CD4-positive, alpha-beta memory T cell (primary cell): ENCODE measurements at regions not wholly inside any gene's neighbourhood (a gene's known extent, or its start where the extent isn't known, plus 50 kb on each side); places are given as distances from the start of the nearest gene placed in this dataset.

Experiments used
- CTCF ChIA-PET: fragments of 350-600 bp; sonication (Branson Sonifier 250); formaldehyde crosslinking; loops from one replicate; lab custom pipeline; 2021; ENCODE audit warnings: inconsistent platforms; ENCODE audit not compliant: partially characterized antibody; lab: Charles Lee
- POLR2A ChIA-PET: fragments of 350-600 bp; sonication (Branson Sonifier 250); formaldehyde crosslinking; loops from one replicate; lab custom pipeline; 2021; ENCODE audit not compliant: partially characterized antibody; lab: Charles Lee
- DNase-seq, 5 donors: peaks; one replicate each; pipeline versions ENCODE4 v3.0.0 to v3.0.0-alpha.2; 2020 to 2022; ENCODE audit warnings: mixed read lengths in 1 of 5
- H3K27ac ChIP-seq: one replicate; pipeline ENCODE4 v1.7.0; 2013; ENCODE audit warnings: low read depth, low read length
- H3K27me3 ChIP-seq: 2 replicates; pipeline ENCODE4 v1.7.0; 2013; ENCODE audit warnings: mild to moderate bottlenecking, low read length, moderate library complexity; ENCODE audit not compliant: insufficient read depth
- H3K36me3 ChIP-seq: 2 replicates; pipeline ENCODE4 v1.7.0; 2013; ENCODE audit warnings: mild to moderate bottlenecking, low read length, moderate library complexity; ENCODE audit not compliant: insufficient read depth
- H3K4me1 ChIP-seq: 2 replicates; pipeline ENCODE4 v1.7.0; 2013; ENCODE audit warnings: mild to moderate bottlenecking, low read length, moderate library complexity; ENCODE audit not compliant: insufficient read depth
- H3K4me3 ChIP-seq, 2 donors: one replicate each; pipeline ENCODE4 v1.7.0; 2013; ENCODE audit warnings: low read length in 2 of 2, mild to moderate bottlenecking in 1 of 2
- H3K9me3 ChIP-seq, 2 donors: one replicate each; pipeline ENCODE4 v1.7.0; 2013; ENCODE audit warnings: low read length in 2 of 2, control low read depth in 1 of 2; ENCODE audit not compliant: control insufficient read depth in 1 of 2
- H3K27ac Mint-ChIP-seq, 7 donors: one replicate each; pipeline ENCODE4 v1.8.0; 2020 to 2021; ENCODE audit warnings: mixed read lengths in 7 of 7, mild to moderate bottlenecking in 6 of 7, inconsistent platforms in 3 of 7, moderate library complexity in 3 of 7
- H3K27me3 Mint-ChIP-seq, 2 donors: one replicate each; pipeline ENCODE4 v1.8.0; 2020 to 2021; ENCODE audit warnings: mixed read lengths in 2 of 2
- H3K36me3 Mint-ChIP-seq, 2 donors: one replicate each; pipeline ENCODE4 v1.8.0; 2020 to 2021; ENCODE audit warnings: mixed read lengths in 2 of 2, inconsistent platforms in 1 of 2, mild to moderate bottlenecking in 1 of 2
- H3K4me1 Mint-ChIP-seq, 4 donors: one replicate each; pipeline ENCODE4 v1.8.0; 2020 to 2021; ENCODE audit warnings: mixed read lengths in 4 of 4, mild to moderate bottlenecking in 1 of 4
- H3K4me3 Mint-ChIP-seq, 8 donors: one replicate each; pipeline ENCODE4 v1.8.0; 2020 to 2021; ENCODE audit warnings: mixed read lengths in 8 of 8, mild to moderate bottlenecking in 7 of 8, moderate library complexity in 6 of 8, inconsistent platforms in 3 of 8
- H3K9me3 Mint-ChIP-seq, 8 donors: one replicate each; pipeline ENCODE4 v1.8.0; 2020 to 2021; ENCODE audit warnings: mixed read lengths in 8 of 8, mild to moderate bottlenecking in 5 of 8, inconsistent platforms in 3 of 8, moderate library complexity in 1 of 8
- intact Hi-C: fragments of 100-400 bp; cut with micrococcal nuclease; formaldehyde crosslinking; loops from one replicate; pipeline ENCODE4 v1.15.1; 2023

DNA sequence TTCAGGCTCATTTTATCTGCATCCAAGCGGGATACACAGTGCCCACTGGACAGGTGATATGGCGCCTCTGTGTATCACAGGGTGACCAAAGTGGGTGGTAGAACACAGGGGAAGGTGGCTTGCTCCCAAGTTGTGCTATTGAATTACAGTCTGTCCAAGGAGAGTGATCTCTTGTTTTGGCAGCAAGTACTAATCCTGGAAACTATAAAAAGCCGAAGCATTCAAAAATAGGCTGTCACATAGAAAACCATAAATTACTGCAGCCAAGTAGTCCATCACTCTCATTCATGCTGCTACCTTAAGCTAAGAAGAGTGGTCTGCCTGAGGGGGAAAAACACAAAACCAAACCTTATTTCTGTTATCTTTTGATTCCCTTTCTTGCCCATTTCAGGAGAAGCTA lies 237.1 kb upstream of the POU3F3 start:
- H3K4me3 ChIP-seq = no peak overlapping the region
- H3K27ac Mint-ChIP-seq = no peak overlapping the region
- H3K27me3 ChIP-seq = no peaks in the 10 kb centered on the region
- no peaks in the 10 kb centered on the region for H3K36me3 ChIP-seq
- ChIA-PET CTCF (no interaction called here), POLR2A (no interaction called here)
- H3K27ac ChIP-seq = no peak overlapping the region
- H3K4me1 ChIP-seq = no peaks in the 10 kb centered on the region
- intact Hi-C loops = no loop called here
- H3K9me3 Mint-ChIP-seq = peaks cover 0 to 5% (median 2%) of the 10 kb centered on the region in 8 donors
- no peak for DNase-seq
- no peaks in the 10 kb centered on the region for H3K9me3 ChIP-seq
- H3K27me3 Mint-ChIP-seq = peaks cover 0 to 2% of the 10 kb centered on the region in 2 donors
- H3K4me3 Mint-ChIP-seq = no peak overlapping the region
- peaks cover 0 to 3% (median 0%) of the 10 kb centered on the region in 4 donors for H3K4me1 Mint-ChIP-seq
- H3K36me3 Mint-ChIP-seq = no peaks in the 10 kb centered on the region

DNA sequence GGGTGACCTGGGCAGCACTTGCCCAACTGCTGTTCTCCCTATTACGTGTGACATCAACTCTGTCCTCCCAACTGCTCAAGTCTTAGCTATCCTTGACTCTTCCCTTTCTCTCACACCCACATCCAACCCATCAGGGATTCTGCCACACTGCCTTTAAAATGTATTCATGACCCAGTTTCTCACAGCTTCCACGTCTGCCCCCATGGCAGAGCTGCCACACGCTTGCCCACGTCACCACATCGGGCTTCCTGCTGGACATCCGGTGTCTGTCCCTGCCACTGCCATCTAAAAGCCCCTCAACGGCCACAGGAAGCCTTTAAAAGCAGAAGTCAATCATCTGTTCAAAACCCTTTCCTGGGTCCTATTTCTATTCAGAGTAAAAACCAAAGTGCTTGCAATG lies 233.1 kb upstream of the POU3F3 start:
- no peaks in the 10 kb centered on the region for H3K36me3 ChIP-seq
- ChIA-PET CTCF (no interaction called here), POLR2A (no interaction called here)
- H3K4me1 ChIP-seq = no peaks in the 10 kb centered on the region
- H3K27ac ChIP-seq = no peak overlapping the region
- H3K36me3 Mint-ChIP-seq = no peaks in the 10 kb centered on the region
- no peaks in the 10 kb centered on the region for H3K27me3 ChIP-seq
- H3K9me3 Mint-ChIP-seq = peaks cover 0 to 8% (median 5%) of the 10 kb centered on the region in 8 donors
- no peak overlapping the region for H3K27ac Mint-ChIP-seq
- H3K4me3 ChIP-seq = no peak overlapping the region
- no peak for DNase-seq
- H3K4me3 Mint-ChIP-seq = no peak overlapping the region
- intact Hi-C loops = no loop called here
- H3K27me3 Mint-ChIP-seq = peaks cover 0 to 2% of the 10 kb centered on the region in 2 donors
- peaks cover 0 to 3% (median 0%) of the 10 kb centered on the region in 4 donors for H3K4me1 Mint-ChIP-seq
- H3K9me3 ChIP-seq = no peaks in the 10 kb centered on the region

DNA sequence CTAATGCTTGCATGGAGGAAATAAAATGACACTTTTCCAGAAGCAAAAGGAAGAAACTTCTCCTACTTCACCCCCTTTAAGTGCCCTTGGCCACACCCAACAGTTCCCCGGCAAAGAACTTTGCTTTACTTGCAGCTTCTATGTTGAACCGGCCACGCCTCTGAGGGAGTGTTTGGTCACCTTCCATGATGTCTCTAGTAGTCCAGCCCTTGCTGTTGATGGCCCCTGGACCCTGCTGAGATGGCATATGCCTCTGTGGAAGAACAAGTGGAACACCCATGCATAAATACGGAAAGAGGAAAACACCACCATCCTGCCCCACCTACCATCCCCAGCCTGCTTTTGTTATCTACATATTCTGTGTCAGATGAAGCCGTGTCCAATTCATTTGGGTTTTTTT lies 218.3 kb upstream of the POU3F3 start:
- intact Hi-C loops = no loop called here
- ChIA-PET POLR2A (no interaction called here), CTCF (no interaction called here)
- no peaks in the 10 kb centered on the region for H3K4me1 ChIP-seq
- no peak overlapping the region for H3K27ac ChIP-seq
- H3K36me3 Mint-ChIP-seq = no peaks in the 10 kb centered on the region
- H3K27ac Mint-ChIP-seq = no peak overlapping the region
- H3K27me3 ChIP-seq = no peaks in the 10 kb centered on the region
- H3K4me1 Mint-ChIP-seq = no peaks in the 10 kb centered on the region
- H3K9me3 ChIP-seq = no peaks in the 10 kb centered on the region
- H3K9me3 Mint-ChIP-seq = peaks cover 0 to 6% (median 2%) of the 10 kb centered on the region in 8 donors
- no peaks in the 10 kb centered on the region for H3K36me3 ChIP-seq
- no peaks in the 10 kb centered on the region for H3K27me3 Mint-ChIP-seq
- H3K4me3 ChIP-seq = no peak overlapping the region
- no peak for DNase-seq
- H3K4me3 Mint-ChIP-seq = no peak overlapping the region

DNA sequence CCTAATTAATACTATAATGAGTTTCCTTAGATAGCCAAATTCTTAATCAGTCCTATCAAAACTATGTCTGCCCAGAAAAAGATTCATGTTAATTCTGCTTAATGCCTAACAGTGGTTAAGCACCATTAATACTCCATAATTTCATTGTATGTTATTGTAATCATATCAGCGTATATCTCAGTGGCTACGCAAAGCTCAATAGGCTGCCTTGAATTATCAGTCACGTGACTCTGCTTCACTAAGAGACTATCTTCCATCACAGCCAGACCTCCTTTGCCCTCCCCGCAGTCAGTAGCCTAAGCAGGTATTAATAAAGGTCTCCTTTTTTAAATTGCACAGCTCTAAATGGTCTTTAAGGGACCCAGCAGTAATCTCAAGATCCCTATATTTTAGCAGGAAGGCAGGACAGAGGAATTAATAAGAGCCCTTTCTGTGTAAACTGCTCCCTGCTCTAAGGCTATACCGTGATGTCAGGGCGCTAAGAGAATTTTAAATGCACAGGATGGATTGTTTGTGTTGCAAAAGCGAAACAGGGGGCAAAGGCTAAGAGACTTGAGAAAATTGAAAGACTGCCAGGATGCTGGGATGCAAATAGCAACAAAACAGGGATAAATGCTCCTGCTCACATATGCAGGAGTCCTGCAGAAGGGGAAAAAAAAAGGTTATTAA lies 215.6 kb upstream of the POU3F3 start:
- no peak for DNase-seq
- H3K27me3 ChIP-seq = no peaks in the 10 kb centered on the region
- Mint-ChIP-seq H3K4me1 (no peaks in the 10 kb centered on the region), H3K27ac (no peak overlapping the region), H3K9me3 (peaks cover 0 to 5% (median 0%) of the 10 kb centered on the region in 8 donors), H3K4me3 (no peak overlapping the region), H3K27me3 (no peaks in the 10 kb centered on the region), H3K36me3 (no peaks in the 10 kb centered on the region)
- ChIA-PET CTCF (no interaction called here), POLR2A (no interaction called here)
- no peaks in the 10 kb centered on the region for H3K9me3 ChIP-seq
- no peak overlapping the region for H3K4me3 ChIP-seq
- intact Hi-C loops = no loop called here
- H3K27ac ChIP-seq = no peak overlapping the region
- no peaks in the 10 kb centered on the region for H3K36me3 ChIP-seq
- H3K4me1 ChIP-seq = no peaks in the 10 kb centered on the region

DNA sequence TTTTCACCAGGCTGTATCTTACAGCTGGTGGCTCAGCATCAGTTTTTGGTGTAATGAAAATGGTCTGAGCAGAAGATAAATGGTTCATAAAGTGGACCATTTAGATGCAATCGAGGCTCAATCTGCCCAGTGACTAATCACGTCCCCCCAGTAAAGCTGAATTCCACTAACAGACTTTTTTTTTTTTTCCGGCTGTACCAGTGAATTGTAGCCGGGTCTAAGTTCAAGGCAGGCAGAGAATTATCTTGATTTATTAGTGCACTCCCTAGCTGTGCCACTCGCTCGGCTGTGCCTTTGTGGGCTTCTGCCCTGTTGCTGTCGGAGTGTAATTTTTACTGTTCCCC lies 215.1 kb upstream of the POU3F3 start:
- H3K27me3 ChIP-seq = no peaks in the 10 kb centered on the region
- no peaks in the 10 kb centered on the region for H3K36me3 Mint-ChIP-seq
- H3K4me3 ChIP-seq = no peak overlapping the region
- no peaks in the 10 kb centered on the region for H3K27me3 Mint-ChIP-seq
- intact Hi-C loops = no loop called here
- no peak overlapping the region for H3K27ac ChIP-seq
- no peaks in the 10 kb centered on the region for H3K36me3 ChIP-seq
- DNase-seq = no peak
- no peak overlapping the region for H3K27ac Mint-ChIP-seq
- POLR2A ChIA-PET = no interaction called here
- CTCF ChIA-PET = no interaction called here
- no peaks in the 10 kb centered on the region for H3K4me1 Mint-ChIP-seq
- H3K9me3 ChIP-seq = no peaks in the 10 kb centered on the region
- no peak overlapping the region for H3K4me3 Mint-ChIP-seq
- no peaks in the 10 kb centered on the region for H3K4me1 ChIP-seq
- peaks cover 0 to 5% (median under 1%) of the 10 kb centered on the region in 8 donors for H3K9me3 Mint-ChIP-seq

DNA sequence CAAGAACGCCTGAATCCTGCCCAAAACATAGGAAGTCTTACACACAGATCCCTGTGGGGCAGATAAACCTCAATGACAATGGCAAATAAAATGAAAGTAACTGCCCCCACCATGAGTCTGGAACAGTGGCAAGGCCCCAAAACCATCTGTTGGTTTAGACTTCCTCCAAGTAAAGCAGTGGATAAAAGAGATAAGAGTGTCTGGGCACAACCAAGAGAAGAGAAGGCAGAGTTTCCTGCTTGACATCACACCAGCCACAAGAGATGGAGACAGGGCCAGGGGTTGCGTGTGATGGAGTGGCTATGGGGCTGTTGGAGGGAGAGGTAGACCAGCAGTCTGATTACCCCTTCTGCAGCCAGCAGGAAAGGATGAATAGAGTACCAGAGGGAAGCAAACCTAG lies 212.1 kb upstream of the POU3F3 start:
- Histone ChIP-seq H3K4me1 (no peaks in the 10 kb centered on the region), H3K4me3 (no peak overlapping the region), H3K9me3 (no peaks in the 10 kb centered on the region), H3K27me3 (no peaks in the 10 kb centered on the region), H3K27ac (no peak overlapping the region), H3K36me3 (no peaks in the 10 kb centered on the region)
- Mint-ChIP-seq H3K27me3 (no peaks in the 10 kb centered on the region), H3K27ac (no peak overlapping the region), H3K4me3 (no peak overlapping the region), H3K4me1 (no peaks in the 10 kb centered on the region), H3K9me3 (peaks cover 0 to 5% (median 1%) of the 10 kb centered on the region in 8 donors), H3K36me3 (no peaks in the 10 kb centered on the region)
- ChIA-PET CTCF (no interaction called here), POLR2A (no interaction called here)
- intact Hi-C loops = no loop called here
- DNase-seq = no peak

DNA sequence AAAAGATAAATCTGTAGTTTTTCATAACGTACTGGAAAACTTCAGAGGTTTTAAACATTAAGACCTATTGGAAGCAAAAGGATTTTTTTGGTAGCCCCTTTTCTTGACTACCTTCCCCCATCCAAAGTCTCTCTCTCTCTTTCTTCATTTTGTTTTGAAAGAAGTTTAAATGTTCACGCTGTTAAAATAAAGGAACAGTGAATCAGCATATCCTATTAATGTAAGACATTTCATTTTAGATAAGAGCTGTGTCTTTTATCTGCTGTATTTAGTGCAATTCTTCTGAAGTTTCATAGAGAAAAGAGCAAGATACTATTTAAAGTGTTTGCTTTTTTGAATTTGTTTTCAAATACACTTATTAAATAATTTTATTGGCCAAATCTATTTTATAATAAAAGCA lies 205.5 kb upstream of the POU3F3 start:
- Mint-ChIP-seq H3K9me3 (peaks cover 0 to 5% (median 2%) of the 10 kb centered on the region in 8 donors), H3K36me3 (no peaks in the 10 kb centered on the region), H3K27ac (no peak overlapping the region), H3K4me1 (no peaks in the 10 kb centered on the region), H3K4me3 (no peak overlapping the region), H3K27me3 (peaks cover 0 to 2% of the 10 kb centered on the region in 2 donors)
- H3K4me3 ChIP-seq = no peak overlapping the region
- intact Hi-C loops = no loop called here
- no peaks in the 10 kb centered on the region for H3K9me3 ChIP-seq
- CTCF ChIA-PET = no interaction called here
- no peaks in the 10 kb centered on the region for H3K36me3 ChIP-seq
- no peaks in the 10 kb centered on the region for H3K4me1 ChIP-seq
- POLR2A ChIA-PET = no interaction called here
- no peak overlapping the region for H3K27ac ChIP-seq
- DNase-seq = no peak
- no peaks in the 10 kb centered on the region for H3K27me3 ChIP-seq

DNA sequence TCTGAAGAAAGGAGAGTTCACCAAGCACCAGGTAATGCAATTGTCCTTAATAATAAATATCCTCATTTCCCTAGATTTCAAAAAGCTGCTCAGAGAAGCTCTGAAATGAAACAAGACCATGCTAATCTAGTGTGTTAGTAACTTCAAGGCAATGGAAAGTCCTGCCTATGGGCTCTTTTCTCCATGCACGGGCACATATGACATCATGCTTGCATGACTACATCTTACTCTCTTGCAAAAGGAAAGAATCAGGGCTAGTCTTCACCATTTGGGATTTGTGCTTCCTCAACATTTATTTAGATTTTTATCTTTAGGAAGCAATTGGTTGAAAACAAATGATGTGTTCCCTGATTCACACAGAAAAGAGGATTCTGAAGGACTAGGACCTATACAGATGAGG lies 204.0 kb upstream of the POU3F3 start:
- Mint-ChIP-seq H3K9me3 (peaks cover 0 to 8% (median 2%) of the 10 kb centered on the region in 8 donors), H3K4me3 (no peak overlapping the region), H3K27ac (no peak overlapping the region), H3K36me3 (no peaks in the 10 kb centered on the region), H3K27me3 (peaks cover 0 to 2% of the 10 kb centered on the region in 2 donors), H3K4me1 (no peaks in the 10 kb centered on the region)
- CTCF ChIA-PET = no interaction called here
- Histone ChIP-seq H3K27ac (no peak overlapping the region), H3K4me3 (no peak overlapping the region), H3K27me3 (no peaks in the 10 kb centered on the region), H3K36me3 (no peaks in the 10 kb centered on the region), H3K9me3 (no peaks in the 10 kb centered on the region), H3K4me1 (no peaks in the 10 kb centered on the region)
- no peak for DNase-seq
- POLR2A ChIA-PET = no interaction called here
- intact Hi-C loops = no loop called here
